HG03378 (cell line): ENCODE measurements at regions not wholly inside any gene's neighbourhood (a gene's known extent, or its start where the extent isn't known, plus 50 kb on each side); places are given as distances from the start of the nearest gene placed in this dataset.

Experiments used
- ATAC-seq: cut with Tn5 transposase; IDR thresholded peaks from one replicate; pipeline ENCODE4 v1.9.1; 2021; ENCODE audit warnings: mild to moderate bottlenecking, moderate library complexity; ENCODE audit not compliant: unreplicated experiment

DNA sequence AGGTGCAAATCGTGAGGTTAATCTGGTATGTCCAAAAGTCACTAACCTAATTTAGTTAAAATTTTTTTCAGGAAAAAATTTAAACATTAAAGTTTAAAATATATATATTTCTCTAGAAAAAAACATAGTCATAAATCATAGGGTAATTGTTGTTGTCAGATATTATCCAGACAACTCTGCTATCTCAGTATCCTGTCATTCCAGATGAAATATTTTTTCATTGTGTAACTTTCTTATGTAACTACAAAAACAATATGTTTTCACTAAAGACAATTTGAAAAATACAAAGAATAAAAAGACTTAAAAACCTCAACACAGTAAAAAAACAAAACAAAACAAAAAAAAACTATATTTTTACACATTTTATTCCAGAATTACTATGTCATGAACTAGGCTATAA lies 57.6 kb downstream of the TENT5A start:
- no peak for ATAC-seq

GRCh38 chr6:81694207-81694606 lies 58.3 kb downstream of the TENT5A start:
- no peak for ATAC-seq

GRCh38 chr6:81693266-81693665 lies 59.2 kb downstream of the TENT5A start:
- no peak for ATAC-seq

DNA sequence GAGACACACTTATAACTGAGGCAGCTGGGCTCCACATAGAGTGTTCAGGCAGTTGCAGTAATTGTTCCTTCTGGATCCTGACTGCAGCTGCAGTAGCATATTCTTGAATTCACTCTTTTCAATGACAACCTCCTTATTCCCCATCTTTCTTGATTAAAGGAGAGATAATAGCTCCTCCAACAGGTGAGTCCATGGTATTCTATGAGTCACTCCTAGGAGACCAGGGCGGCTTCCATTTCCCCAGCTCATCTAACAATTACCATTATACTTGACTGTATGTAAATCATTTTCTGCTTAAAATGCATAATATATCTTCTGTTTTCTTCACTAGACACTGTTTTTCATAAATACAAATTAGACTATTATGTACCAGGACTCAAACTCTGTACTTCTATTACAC lies 62.4 kb downstream of the TENT5A start:
- no peak for ATAC-seq

DNA sequence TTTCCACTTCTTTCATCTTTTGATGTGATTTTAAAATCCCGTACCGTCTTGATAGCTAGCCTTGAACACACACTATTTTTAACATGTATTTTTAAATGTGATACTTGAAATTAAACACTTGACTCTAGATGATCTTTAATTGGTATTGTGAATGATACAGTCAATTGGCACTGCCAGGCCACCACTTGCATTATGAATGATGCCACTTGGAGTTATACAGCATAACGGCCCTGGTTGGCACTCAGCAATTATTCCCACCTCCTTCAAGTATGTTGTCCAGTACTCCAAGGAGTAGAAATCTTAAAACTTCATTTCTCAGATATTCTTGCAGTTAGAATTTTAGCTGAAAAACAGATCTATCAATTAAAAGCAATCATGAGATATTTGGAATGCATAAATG lies 62.9 kb downstream of the TENT5A start:
- ATAC-seq, result no peak

DNA sequence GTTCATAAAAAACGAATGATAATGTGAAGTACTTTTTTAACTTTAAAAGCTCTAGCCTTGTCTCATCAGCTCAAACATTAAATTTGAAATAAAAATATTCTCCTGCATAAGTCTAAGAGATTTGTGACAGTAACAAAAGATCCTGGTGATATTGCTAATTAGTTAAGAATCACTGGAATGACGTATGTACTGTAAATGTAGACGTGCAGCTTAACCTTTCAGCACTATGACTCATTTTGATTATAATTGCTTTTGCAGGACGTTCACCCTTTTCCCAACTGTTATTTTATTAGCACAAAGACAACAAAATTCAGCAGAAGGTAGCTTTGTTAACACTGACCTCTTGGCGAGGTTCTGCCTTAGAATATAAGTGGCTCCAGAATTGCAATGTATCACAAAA lies 68.6 kb downstream of the TENT5A start:
- ATAC-seq, result no peak

GRCh38 chr6:81682858-81683620 lies 69.4 kb downstream of the TENT5A start:
- no peak for ATAC-seq

- ATAC-seq, result no peak
Observed at GRCh38 chr6:81682235-81682795, 70.2 kb downstream of the TENT5A start.

GRCh38 chr6:81669445-81669844 lies 83.0 kb downstream of the TENT5A start:
- no peak for ATAC-seq

- no peak for ATAC-seq
Observed at GRCh38 chr6:81668615-81669047, 83.8 kb downstream of the TENT5A start.

- no peak for ATAC-seq
Observed at GRCh38 chr6:81666481-81666880, 86.0 kb downstream of the TENT5A start.

DNA sequence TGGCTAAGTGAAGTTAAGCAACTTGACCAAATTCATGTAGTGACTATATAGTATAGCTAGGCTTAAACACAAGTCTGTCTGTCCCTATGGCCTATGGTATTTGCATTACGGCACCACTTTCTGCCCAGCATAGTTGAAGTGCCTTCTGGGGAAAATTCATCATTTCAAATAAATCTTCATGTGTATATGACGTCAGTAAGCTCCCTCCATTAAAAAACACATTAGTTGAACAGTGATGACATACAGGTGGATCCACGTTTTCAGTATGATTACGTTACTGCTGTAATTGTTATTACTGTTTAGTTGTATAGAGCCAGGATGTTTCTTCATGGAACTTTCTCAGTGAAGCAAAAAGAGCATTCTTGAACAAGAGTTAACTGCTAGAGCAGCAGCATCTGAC lies 96.2 kb downstream of the TENT5A start:
- ATAC-seq, result no peak

GRCh38 chr6:81655696-81656095 lies 96.8 kb downstream of the TENT5A start:
- ATAC-seq, result no peak

- no peak for ATAC-seq
Observed at GRCh38 chr6:81648502-81648901, 104.0 kb downstream of the TENT5A start.

DNA sequence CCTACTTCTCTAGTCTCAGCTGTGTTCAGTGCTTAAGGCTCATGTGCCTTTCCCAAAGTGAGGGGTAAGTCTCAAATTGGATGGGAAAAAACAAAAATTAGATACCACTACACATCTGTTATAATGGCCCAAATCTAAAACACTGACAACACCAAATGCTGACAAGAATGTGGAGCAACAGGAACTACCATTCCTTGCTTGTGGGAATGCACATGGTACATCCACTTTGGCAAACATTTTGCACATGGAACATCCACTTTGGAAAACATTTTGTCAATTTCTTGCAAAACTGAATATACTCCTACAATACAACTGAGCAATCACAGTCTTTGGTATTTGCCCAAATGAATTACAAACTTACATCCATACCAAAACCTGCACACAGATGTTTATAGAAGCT lies 109.3 kb downstream of the TENT5A start:
- no peak for ATAC-seq

DNA sequence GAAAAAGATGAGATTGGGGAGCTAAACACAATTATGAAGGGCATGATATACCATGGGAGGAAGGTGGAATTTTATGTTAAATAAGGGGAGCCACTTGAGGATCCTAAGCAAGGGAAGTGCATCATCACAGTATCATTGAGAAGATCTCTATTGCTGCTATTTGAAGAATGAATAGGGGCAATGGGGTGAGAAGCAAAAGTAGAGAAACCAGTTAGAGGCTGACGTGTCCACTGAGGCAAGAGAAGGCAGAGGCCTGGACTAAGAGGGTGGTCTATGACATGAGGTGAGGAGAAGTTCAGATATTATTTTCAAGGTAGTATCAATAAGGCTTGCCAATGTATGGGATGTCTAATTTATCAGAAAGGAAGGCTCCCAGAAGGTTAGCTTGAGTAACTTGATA lies 111.6 kb downstream of the TENT5A start:
- no peak for ATAC-seq

- ATAC-seq, result no peak
Observed at GRCh38 chr6:81640126-81640525, 112.4 kb downstream of the TENT5A start.

DNA sequence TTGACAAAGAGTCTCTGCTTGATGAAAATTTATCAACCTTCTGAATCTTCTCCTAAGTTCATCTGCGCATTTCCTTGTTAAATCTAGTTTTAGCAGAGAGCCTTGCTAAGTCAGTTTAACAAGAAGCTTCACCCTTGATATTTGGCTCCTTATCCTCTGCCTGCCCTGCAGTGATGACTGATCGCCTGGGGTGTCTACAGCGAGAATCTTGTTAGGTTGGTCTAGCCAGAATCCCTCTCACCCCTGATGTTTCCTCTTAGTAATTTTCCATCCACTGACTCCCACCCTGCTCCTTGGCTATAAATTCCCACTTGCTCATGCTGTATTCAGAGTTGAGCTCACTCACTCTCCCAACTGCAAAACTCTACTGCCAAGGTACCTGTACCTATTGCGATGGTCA lies 114.1 kb downstream of the TENT5A start:
- no peak for ATAC-seq

- ATAC-seq, result no peak
Observed at GRCh38 chr6:81636930-81637568, 115.4 kb downstream of the TENT5A start.

GRCh38 chr6:81634155-81634880 lies 118.2 kb downstream of the TENT5A start:
- no peak for ATAC-seq

DNA sequence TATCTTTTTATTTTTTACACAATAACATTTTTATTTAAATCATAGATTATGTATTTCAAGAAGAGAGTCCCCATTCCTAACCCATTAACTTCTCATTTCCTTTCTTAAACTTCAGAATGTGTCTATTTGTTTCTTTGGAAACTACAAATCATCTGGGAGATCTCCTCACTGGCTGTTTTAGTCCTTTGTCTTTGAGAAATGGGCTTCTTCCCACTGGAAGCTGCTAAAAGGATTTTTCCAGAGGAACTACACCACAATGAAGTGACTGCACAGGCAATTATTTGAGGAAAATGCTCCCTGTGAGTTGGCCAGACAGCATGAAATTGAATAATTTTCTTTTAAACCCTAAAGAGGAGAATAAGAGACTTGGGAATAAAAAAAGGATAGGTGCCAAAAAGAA lies 119.1 kb downstream of the TENT5A start:
- ATAC-seq, result no peak

- no peak for ATAC-seq
Observed at GRCh38 chr6:81630719-81631118, 121.8 kb downstream of the TENT5A start.
